Adipose tissue (tissue), 3 donors: ENCODE measurements at regions not wholly inside any gene's neighbourhood (a gene's known extent, or its start where the extent isn't known, plus 50 kb on each side); places are given as distances from the start of the nearest gene placed in this dataset.

ENCODE experiments used
- H3K27ac ChIP-seq: one replicate; pipeline ENCODE4 v1.5.1; 2013; ENCODE audit warnings: low read depth, low read length
- WGBS, 3 donors: extraction: QIAGEN DNeasy Blood & Tissue Kit; methylation state at CpG; one replicate each; pipeline ENCODE4 v1.1.7; 2013; 5-methylcytosine and 5-hydroxymethylcytosine counted together
- donor health status: healthy with polysubstance abuse.
- donor health status: Bipolar disorder and iron deficiency.
- donor health status: healthy.

DNA sequence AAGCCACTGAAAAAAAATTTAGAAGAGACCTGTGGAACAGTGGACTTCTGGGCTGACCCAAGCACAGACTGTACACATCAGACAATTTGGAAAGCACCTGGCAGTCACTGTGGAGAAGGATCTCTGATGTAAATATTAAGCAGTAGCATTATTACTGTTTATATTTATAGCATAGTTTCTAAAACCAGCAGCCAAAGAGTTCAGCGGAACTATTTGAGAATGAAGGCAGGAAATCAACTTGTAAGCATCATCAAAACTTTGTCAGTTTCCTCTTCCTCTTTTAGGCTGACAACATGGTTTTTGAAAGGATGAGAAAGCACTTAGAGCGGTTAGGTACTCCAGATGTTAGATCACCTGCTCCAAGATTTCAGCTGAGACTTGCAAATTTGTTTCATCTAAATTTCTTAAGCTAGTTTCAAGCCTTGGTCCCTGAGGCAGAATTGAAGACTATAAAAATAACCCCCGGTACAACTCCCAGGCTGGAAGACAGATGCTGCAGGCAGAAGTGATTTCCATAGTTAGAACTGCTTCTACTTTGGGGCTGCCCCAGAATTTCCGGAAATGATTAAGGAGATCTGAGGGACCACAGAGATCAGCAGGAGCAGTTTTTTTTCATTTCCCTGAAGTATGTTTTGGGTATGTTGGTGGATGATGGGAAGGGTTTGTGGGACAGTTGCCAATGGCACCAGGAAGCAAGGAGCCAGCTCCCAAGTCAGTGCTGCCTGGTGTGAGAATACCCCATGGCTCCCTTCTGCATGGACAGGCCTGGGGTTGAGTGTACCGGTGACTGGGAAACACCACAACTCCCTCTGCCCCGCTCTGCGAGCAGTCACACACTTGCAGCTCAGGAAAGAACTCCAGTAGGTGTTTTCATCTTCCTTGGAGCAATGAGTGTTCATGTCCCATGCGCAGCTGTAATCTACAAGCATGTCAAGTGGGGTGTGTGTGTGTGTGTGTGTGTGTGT is 354.5 kb downstream of the NUAK1 start:
- WGBS, 3 donors, result 55 to 72% (median 56%) methylated on average over 8 of the region's 8 CpGs
- no peak overlapping the region for H3K27ac ChIP-seq

DNA sequence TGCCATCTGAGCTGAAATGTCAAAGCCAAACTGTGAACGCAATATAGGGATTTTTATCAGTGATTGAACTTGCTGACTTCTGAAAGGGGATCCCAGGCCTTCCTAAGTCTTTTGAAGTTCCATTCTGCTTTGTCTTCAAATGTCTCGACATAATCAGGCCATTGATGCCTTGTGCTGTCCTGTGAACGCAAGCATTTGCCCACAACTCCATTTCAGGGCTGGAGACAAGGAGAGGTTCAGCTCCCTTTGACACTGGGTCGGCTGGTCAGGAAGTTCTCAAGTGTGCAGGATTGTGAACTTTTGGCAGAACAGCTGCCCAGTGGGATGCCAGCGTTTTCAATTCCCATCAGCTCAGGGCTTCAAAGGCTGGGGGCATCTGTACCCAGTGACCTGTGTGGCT is 345.3 kb downstream of the NUAK1 start:
- H3K27ac ChIP-seq, result no peak overlapping the region
- WGBS, 3 donors, result 51 to 81% (median 80%) methylated on average over 5 of the region's 5 CpGs

DNA sequence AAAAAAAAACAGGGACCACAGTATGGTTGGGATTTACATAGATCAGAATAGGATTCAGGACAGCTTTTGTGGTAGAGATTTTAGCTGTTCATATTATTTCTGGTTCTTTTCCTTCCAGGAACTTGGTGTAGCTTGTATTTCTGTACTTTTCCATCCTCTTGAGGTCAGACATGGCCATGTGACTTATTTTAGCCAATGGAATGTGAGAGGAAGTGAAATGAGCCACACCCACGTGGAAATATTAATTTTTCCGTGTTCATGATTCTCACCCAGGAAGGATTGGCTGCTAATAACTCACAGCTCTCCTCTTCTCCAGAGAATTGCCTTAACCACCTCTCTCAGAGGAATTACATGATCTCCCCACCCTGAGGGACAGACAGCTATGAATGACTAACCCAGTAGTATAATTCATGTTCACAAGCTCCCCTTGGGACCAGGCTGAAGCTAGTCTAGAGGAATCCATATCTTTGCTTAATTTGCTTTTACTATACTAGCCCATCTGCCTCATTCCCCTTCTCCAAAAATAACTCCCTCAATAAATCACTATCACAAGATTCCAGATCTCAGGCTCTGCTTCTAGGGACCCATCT is 340.4 kb downstream of the NUAK1 start:
- WGBS, 3 donors, result 64 to 69% (median 66%) methylated on average over 2 of the region's 2 CpGs
- H3K27ac ChIP-seq, result no peak overlapping the region

DNA sequence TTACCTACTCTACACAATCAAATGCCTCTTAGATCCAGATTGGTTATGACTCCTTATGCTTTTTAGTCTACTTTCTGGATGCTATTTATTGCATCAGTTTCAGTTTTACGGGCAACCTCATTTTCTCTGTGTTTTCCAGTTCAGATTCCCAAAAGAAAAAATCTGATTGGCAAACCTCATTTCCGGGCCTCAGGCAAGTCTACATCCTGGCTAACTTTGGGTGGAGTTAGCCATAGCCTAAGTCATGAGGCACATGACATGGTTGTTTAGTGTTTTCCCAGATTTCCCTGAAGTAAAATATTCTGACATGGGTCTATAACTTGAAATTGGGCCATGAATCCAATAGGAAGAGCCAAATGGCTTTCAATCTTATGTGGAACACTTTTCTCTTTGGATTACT is 339.7 kb downstream of the NUAK1 start:
- WGBS, 3 donors, result 81 to 86% (median 83%) methylated on average over 2 of the region's 2 CpGs

DNA sequence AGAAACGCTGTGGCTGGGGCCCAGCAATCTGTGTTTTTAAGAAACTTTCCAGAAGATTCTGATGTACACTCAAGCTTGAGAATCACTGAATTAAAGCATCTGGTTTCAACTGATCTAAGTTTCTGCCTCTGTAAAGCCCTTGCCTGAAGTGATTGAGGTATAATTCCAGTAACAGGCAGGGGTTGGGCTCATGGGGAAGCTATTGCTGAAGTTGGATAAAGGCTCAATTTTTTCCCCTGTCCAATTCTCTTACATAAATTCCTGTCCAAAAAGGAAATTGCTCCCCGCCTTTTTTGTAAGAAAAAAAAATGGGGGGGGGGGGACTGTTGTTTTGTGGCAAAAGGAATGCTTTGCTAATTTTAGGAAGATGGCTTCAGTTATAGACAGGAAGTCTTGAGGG is 337.4 kb downstream of the NUAK1 start:
- no peak overlapping the region for H3K27ac ChIP-seq
- WGBS, 3 donors, result 65 to 70% (median 67%) methylated on average over 2 of the region's 2 CpGs

More for the DNA sequence above, 339.7 kb downstream of the NUAK1 start:
- H3K27ac ChIP-seq, result no peak overlapping the region

DNA sequence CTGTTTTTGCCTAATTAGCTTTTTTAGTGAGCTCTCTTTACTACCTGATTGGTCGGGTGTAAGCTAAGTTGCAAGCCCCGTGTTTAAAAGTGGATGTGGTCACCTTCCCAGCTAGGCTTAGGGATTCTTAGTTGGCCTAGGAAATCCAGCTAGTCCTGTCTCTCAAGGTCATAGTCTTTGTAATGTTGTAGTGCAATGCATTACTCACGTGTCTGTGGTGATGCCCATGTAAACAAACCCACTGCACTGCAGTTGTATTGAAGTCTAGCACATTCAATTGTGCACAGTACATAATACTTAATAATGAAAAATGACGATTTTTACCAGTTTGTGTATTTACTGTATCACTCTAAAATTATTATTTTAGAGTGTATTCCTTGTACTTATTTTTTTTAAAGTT is 335.5 kb downstream of the NUAK1 start:
- WGBS, 3 donors, result 50 to 80% (median 74%) methylated on average over 4 of the region's 4 CpGs
- no peak overlapping the region for H3K27ac ChIP-seq

DNA sequence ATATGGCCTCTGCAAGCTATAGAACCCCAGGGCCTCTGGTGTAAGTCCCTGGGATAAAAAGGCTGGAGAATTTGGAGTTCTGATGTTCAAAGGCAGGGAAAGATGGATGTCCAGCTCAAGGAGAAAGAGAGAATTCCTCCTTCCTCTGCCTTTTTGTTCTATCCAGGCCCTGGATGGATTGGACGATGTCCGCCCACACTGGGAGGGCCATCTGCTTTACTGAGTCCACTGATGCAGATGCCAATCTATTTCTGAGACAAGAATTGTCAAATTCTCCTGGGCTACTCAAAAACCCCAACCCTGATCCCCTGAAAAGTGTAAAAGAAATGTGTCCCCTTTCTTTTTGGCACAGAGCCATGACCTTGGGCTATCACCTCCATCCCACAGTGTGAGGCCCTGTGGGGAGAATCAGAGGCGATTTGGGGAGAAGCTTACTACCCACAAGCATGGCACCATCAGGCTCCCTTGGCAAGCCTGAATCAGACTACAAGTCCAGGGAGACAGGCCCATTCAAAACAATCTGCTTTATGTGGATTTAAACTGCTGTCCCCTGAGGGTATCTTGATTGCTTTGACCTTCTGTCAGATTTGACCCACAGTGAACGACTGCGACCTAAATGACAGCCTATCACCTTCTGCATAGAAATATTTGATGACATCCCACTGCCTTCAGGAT is 334.0 kb downstream of the NUAK1 start:
- H3K27ac ChIP-seq, result no peak overlapping the region
- 65 to 83% (median 81%) methylated on average over 5 of the region's 5 CpGs for WGBS, 3 donors

DNA sequence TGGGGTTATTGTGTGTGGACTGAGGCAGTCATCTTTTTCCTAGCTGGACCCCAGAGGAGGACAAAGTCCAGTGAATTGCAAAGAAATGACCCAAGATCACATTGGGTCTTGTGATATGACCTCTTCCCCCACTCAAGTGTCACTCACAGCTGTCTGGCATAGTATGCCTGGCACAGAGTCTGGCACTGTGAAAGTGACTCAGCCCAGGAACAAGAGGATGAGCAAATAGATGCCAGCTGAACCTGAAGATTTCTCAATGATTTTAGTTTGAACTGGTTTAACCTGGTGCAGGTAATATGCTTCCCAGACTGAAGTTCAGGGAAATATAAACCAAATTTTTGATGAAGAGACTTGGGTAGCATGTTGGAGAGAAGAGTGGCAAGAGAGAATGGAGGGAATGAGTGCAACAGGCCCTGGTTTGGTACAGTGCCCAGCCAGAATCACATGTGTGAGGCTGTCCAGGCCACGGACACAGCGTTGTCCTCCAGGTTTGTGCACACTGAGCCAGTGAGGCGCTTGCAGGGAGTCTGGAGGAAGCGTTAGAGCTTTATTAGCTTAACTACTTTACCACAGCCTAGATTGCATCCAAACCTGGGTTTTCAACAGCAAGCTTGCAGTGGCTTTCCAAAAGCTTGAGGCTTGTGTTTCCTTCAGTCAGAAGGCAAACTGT is 332.9 kb downstream of the NUAK1 start:
- H3K27ac ChIP-seq, result no peak overlapping the region
- WGBS, 3 donors, result 83 to 93% (median 88%) methylated on average over 4 of the region's 4 CpGs

DNA sequence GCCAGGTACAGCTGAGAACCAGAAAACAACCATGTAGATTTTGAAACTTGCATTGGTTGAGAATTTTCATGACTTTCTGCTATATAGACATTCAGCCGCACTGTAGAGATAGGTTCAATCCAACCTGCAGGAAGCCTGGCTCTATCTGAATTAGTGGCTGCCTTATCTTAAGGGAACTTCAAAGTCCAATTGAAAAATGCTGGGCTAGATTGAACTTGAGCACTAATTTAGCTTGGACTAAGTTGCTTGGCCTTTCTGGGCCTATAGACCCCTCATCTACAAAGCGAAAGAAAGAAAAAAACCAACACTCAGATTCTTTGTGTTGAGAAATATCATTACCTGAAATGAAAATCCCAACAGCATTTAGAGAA is 332.4 kb downstream of the NUAK1 start:
- 89 to 97% (median 96%) methylated on average over 2 of the region's 2 CpGs for WGBS, 3 donors
- no peak overlapping the region for H3K27ac ChIP-seq

DNA sequence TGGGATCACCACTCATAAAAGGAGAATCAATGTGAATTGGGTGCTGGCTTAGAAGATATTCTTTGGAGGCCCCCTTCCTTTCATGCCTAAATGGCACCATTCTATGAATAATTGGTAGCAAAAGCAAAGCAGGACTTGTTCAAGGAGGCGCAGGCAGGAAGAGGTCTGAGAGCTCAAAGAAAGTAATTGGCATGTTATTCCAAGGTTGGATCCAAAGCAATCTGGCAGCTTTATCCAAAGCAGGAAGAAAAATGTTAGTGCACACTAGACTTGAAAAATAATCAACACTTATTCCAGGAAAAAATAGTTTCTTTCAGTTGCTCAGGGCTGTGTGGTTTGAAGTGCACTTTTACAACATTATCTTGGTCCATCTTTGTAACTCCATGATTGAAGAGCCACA is 326.4 kb downstream of the NUAK1 start:
- no peak overlapping the region for H3K27ac ChIP-seq
- 52 to 72% (median 69%) methylated on average over 1 of the region's 1 CpG for WGBS, 3 donors

DNA sequence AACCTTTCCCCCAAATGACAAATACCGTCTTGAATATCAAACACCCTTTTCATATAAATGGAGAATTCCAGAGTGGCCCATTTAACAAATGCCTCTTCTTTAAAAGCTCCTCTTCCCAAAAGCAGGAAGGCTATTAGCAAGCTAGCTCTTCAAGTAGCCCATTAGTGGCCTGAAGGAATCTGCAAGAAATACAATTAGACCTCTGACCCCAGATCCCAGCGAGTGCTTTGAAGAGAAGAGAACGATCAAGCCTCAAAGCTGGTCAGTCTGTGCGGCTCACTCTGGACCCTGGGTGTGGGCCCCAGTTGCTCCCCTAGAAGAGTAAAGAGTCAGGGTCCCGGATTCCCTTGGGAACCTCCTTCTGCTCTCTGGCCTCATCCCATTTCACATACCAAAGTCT is 325.6 kb downstream of the NUAK1 start:
- H3K27ac ChIP-seq, result no peak overlapping the region
- WGBS, 3 donors, result 57 to 78% (median 69%) methylated on average over 5 of the region's 5 CpGs

DNA sequence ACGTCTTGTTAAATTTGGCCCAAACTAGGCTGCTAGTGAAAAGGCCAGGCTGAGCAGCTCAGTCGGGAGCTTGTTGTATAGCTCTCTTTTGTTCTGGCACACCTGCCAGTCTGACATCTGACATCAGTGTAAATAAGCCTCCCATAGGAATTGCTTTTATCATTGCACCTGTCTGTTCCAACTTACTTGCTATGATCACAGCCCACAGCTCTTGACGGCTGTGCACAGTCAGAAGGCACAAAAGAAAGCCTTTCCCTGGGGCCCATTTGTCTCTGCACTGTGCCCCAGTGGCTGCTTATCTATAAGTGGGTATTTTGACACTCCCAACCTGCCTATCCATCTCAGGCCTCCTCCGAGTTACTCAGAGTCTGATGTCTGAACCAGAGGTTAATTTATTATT is 324.5 kb downstream of the NUAK1 start:
- WGBS, 3 donors, result 37 to 86% (median 85%) methylated on average over 4 of the region's 4 CpGs

DNA sequence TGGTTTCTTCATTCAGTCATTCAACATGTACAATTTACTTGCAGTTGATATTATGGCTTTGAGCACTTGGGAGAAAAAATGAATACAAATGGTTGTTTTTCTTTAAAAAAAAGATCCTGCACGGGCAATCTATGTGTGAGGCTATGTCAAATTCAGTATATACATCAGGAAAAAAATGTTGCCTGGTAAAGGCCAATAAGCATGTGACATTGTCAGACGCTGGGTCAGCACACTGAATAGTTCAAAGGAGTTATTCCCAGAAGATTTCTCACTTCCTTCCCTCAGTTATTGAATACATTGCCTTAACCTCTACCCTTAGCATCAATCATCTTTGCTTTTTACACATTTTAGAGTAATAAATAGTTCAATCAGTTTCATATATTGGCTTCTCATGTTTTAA is 319.2 kb downstream of the NUAK1 start:
- no peak overlapping the region for H3K27ac ChIP-seq
- 55 to 76% (median 72%) methylated on average over 2 of the region's 2 CpGs for WGBS, 3 donors

More for the DNA sequence above, 324.5 kb downstream of the NUAK1 start:
- H3K27ac ChIP-seq, result no peak overlapping the region

DNA sequence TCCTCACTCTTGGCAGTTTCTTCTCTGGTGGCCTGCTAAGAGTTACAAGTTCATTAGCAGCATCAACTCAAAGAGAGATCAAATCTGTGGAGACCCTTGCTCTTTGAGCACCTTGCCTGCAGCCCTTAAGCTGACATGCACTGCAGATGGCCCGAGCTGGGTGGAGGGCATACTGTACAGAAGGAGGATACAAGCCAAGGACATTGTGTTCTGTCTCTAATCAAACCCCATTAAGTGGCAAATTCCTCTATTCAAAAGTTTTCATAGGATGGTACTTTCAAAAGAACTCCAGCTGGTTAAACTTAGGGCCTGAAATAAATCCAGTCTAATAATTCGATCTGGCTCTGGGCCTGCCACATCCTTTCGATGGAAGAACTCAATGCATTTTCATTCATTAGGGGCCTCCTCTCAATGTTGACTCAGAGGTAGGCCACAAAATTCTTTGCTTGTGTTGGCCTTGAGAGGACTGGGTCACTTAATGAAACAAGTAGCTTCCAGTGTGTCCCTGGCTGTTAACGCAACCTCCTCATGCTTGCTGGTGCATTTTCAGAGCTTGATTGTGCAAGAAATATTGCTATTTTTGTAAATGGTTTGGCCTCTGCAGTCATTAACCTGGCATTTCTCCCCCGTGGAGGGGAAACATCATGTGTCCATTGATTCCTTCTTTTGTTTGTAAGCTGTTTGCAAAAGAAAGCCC is 318.2 kb downstream of the NUAK1 start:
- H3K27ac ChIP-seq, result no peak overlapping the region
- WGBS, 3 donors, result 44 to 49% (median 46%) methylated on average over 5 of the region's 5 CpGs

DNA sequence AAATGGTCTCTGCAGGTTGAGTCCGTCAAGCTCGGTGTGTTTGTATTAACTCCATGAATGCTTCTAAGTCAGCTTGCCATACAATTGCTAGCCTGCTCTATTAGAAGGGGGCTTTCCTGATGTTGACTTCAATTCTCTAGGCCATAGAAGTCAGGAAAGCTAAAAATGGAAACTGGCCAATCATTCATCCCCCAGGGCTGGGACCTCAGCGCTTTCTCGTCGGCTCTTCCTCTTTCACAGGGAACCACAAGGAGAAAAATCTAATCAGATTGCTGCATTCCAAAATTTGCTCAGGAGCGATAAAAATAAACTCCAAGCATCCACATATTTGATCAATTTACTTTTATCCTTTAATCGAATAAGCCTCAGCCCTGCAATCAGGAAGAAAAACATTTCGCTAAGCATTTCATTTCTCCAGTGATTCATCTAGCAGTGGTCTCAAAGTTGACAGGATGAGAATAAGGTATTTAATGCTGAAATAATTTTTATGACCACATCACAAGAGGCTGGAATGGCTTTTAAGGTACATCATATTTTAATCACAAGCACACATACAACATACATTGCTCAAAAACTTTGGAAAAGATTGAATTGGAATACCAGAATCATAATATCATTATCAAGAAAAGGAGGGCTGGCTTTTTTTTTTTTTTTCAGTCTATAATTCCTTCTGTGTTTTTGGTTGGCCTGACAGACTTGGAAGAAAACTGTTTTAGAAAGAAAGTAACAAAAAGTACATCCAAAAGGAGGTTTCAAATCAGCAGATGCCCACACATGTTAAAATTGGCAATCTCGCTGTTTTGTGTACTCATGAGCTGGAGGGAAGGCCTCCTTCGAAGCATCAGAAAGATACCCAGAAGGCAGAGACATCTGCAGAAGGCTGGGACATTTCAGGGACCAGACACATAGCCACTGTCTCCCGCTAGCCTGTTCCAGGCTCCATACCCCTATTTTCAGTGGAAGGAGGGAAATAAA is 316.3 kb downstream of the NUAK1 start:
- no peak overlapping the region for H3K27ac ChIP-seq
- WGBS, 3 donors, result 63 to 67% (median 65%) methylated on average over 11 of the region's 11 CpGs

DNA sequence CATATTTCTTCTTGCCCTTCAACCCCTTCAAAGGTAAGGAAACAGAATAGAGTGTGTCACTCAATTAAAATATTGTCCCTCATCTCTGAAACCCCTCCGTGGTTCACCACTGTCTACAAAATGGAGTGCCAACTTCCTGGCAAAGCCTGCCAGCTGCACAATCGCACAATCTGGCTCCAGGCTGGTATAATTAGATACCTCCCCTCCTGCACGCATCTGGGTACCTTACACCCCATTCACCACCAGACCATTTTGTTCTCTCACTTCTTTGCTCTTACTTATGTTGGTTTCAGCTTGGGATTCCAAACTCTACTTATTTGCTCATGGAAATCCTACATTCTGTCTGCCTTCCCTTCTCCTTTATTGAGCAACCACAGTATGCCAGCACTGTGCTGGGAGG is 314.9 kb downstream of the NUAK1 start:
- WGBS, 3 donors, result 58 to 77% (median 62%) methylated on average over 3 of the region's 3 CpGs
- H3K27ac ChIP-seq, result no peak overlapping the region

DNA sequence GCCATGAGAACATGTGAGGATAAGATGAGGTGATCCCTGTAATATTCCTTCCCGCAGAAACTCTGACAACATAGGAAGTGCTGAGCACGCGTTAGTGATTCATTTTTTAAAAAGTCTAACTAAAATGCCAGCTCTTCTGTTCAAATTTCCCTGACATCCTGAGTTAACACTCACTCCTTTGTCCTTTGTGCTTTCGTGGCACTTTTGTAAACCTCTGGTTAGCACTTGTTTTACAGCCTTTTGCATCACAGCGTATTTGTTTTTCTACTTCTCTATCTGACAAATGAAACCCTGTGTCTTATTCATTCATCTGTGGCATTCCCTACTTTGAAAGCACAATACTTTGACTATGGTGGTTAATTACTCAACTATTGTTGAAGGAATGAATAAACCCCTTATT is 313.6 kb downstream of the NUAK1 start:
- 65 to 86% (median 82%) methylated on average over 5 of the region's 5 CpGs for WGBS, 3 donors

More for the DNA sequence above, 313.6 kb downstream of the NUAK1 start:
- H3K27ac ChIP-seq, result no peak overlapping the region
